Activated T-helper 1 cell treated with anti-CD3 and anti-CD28 coated beads, Interleukin-12 subunit alpha, Interleukin-12 subunit beta, Interleukin-2, Interleukin-4 antibody, amounts not matched to agents 30 ng/mL and 10 ng/mL and 1 ng/mL, durations not matched to agents 14 hours and 24 hours and 36 hours (primary cell): ENCODE measurements at regions not wholly inside any gene's neighbourhood (a gene's known extent, or its start where the extent isn't known, plus 50 kb on each side); places are given as distances from the start of the nearest gene placed in this dataset.
A peak's percentile ranks its signal among the peaks of the same experiment; 100 is the strongest.

Experiments
- DNase-seq: peaks from one replicate; pipeline ENCODE4 v3.0.0; 2021; ENCODE audit warnings: low spot score
- H3K27ac Mint-ChIP-seq: one replicate; pipeline ENCODE4 v1.8.0; 2021; ENCODE audit warnings: mild to moderate bottlenecking, mixed read lengths
- H3K27me3 Mint-ChIP-seq: one replicate; pipeline ENCODE4 v1.8.0; 2022; ENCODE audit warnings: mild to moderate bottlenecking, moderate library complexity, mixed read lengths; ENCODE audit not compliant: insufficient read depth
- H3K36me3 Mint-ChIP-seq: one replicate; pipeline ENCODE4 v1.8.0; 2021; ENCODE audit warnings: low read depth, mixed read lengths
- H3K4me1 Mint-ChIP-seq: one replicate; pipeline ENCODE4 v1.8.0; 2021; ENCODE audit warnings: low read depth, mixed read lengths
- H3K4me3 Mint-ChIP-seq: one replicate; pipeline ENCODE4 v1.8.0; 2021; ENCODE audit warnings: mild to moderate bottlenecking, moderate library complexity, mixed read lengths
- H3K9me3 Mint-ChIP-seq: one replicate; pipeline ENCODE4 v1.8.0; 2021; ENCODE audit warnings: mixed read lengths
- intact Hi-C: fragments of 100-400 bp; cut with micrococcal nuclease; formaldehyde crosslinking; loops from one replicate; pipeline ENCODE4 v1.15.1; 2024

GRCh38 chr11:69880041-69880825, 61.0 kb upstream of the FGF3 start:
- DNase-seq = no peak
- Mint-ChIP-seq H3K4me3 (no peak overlapping the region), H3K36me3 (no peaks in the 10 kb centered on the region), H3K4me1 (no peaks in the 10 kb centered on the region), H3K27me3 (no peaks in the 10 kb centered on the region), H3K27ac (no peak overlapping the region), H3K9me3 (no peaks in the 10 kb centered on the region)
- intact Hi-C loops = no loop called here

DNA sequence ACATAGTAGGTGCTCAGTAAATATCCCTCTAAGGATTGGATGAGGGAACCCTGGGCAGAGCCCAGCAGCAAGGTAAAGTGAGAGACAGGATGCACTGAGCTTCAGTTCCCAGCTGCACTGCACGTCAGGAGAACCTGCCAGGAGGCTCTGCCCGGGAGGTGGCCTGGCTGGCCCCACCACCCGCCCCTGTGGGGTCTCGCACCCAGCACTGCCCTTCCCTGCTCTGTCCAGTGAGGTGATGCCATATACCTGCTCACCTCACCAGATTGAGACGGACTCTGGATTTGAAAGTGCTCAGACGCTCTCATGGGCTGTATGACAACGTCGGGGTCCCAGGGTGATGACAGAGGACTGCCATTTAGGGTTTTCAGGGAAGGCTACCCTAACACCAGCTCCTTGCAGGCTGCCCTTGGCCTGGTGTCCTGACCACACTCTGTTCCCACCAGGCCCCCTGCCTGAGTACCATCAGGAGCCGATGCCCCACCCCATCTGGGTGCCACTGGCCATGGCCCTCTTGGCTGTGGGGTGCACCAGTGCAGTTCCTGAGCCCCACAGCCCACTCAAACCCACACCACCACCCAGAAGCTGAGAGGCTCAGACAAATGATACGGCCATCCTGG, 61.7 kb upstream of the FGF3 start:
- no peak overlapping the region for H3K27ac Mint-ChIP-seq
- no peaks in the 10 kb centered on the region for H3K4me1 Mint-ChIP-seq
- no peaks in the 10 kb centered on the region for H3K9me3 Mint-ChIP-seq
- intact Hi-C loops = no loop called here
- no peaks in the 10 kb centered on the region for H3K36me3 Mint-ChIP-seq
- H3K27me3 Mint-ChIP-seq = no peaks in the 10 kb centered on the region
- DNase-seq = no peak
- no peak overlapping the region for H3K4me3 Mint-ChIP-seq

GRCh38 chr11:69881467-69882269, 62.5 kb upstream of the FGF3 start:
- Mint-ChIP-seq H3K4me3 (no peak overlapping the region), H3K9me3 (no peaks in the 10 kb centered on the region), H3K36me3 (no peaks in the 10 kb centered on the region), H3K4me1 (no peaks in the 10 kb centered on the region), H3K27me3 (no peaks in the 10 kb centered on the region), H3K27ac (no peak overlapping the region)
- intact Hi-C loops = no loop called here
- DNase-seq = no peak

- no peaks in the 10 kb centered on the region for H3K9me3 Mint-ChIP-seq
- no peaks in the 10 kb centered on the region for H3K4me1 Mint-ChIP-seq
- H3K4me3 Mint-ChIP-seq = no peak overlapping the region
- no peaks in the 10 kb centered on the region for H3K36me3 Mint-ChIP-seq
- H3K27ac Mint-ChIP-seq = no peak overlapping the region
- intact Hi-C loops = no loop called here
- DNase-seq = no peak
- H3K27me3 Mint-ChIP-seq = no peaks in the 10 kb centered on the region
Observed at GRCh38 chr11:69882270-69882608, 63.0 kb upstream of the FGF3 start.

- no peak for DNase-seq
- Mint-ChIP-seq H3K4me1 (no peaks in the 10 kb centered on the region), H3K9me3 (no peaks in the 10 kb centered on the region), H3K27ac (no peak overlapping the region), H3K27me3 (no peaks in the 10 kb centered on the region), H3K4me3 (no peak overlapping the region), H3K36me3 (no peaks in the 10 kb centered on the region)
- intact Hi-C loops = no loop called here
Observed at GRCh38 chr11:69883292-69884255, 64.4 kb upstream of the FGF3 start.

GRCh38 chr11:69884286-69884685, 65.1 kb upstream of the FGF3 start:
- intact Hi-C loops = no loop called here
- DNase-seq = no peak
- Mint-ChIP-seq H3K27ac (no peak overlapping the region), H3K9me3 (no peaks in the 10 kb centered on the region), H3K27me3 (no peaks in the 10 kb centered on the region), H3K36me3 (no peaks in the 10 kb centered on the region), H3K4me3 (no peak overlapping the region), H3K4me1 (no peaks in the 10 kb centered on the region)

GRCh38 chr11:69884751-69885150, 65.5 kb upstream of the FGF3 start:
- Mint-ChIP-seq H3K36me3 (no peaks in the 10 kb centered on the region), H3K27me3 (peaks cover under 1% of the 10 kb centered on the region), H3K4me1 (no peaks in the 10 kb centered on the region), H3K9me3 (no peaks in the 10 kb centered on the region), H3K4me3 (no peak overlapping the region), H3K27ac (no peak overlapping the region)
- intact Hi-C loops = no loop called here
- DNase-seq = no peak

DNA sequence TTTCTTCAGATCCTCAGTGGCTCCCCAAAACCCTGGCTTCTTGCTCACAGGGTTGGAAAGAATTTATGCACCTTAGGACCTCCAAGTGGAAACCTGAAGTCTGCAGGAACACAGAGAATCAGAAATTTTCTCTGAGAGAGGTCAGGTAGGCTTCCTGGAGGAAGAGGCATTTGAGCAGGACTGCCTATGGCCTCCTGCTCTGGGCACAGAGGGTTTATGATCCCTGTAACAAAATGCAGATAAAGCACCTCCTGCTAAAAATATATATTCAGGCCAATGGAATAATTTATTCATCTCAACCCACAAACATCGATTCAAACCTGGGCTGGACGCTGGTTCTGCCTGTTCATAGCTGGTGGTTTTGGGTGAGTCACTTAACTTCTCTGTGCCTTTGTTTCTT, 68.1 kb upstream of the FGF3 start:
- no peak for DNase-seq
- intact Hi-C loops = no loop called here
- H3K9me3 Mint-ChIP-seq = no peaks in the 10 kb centered on the region
- H3K4me1 Mint-ChIP-seq = no peaks in the 10 kb centered on the region
- no peak overlapping the region for H3K4me3 Mint-ChIP-seq
- H3K36me3 Mint-ChIP-seq = no peaks in the 10 kb centered on the region
- no peak overlapping the region for H3K27ac Mint-ChIP-seq
- H3K27me3 Mint-ChIP-seq = peaks cover 7% of the 10 kb centered on the region

DNA sequence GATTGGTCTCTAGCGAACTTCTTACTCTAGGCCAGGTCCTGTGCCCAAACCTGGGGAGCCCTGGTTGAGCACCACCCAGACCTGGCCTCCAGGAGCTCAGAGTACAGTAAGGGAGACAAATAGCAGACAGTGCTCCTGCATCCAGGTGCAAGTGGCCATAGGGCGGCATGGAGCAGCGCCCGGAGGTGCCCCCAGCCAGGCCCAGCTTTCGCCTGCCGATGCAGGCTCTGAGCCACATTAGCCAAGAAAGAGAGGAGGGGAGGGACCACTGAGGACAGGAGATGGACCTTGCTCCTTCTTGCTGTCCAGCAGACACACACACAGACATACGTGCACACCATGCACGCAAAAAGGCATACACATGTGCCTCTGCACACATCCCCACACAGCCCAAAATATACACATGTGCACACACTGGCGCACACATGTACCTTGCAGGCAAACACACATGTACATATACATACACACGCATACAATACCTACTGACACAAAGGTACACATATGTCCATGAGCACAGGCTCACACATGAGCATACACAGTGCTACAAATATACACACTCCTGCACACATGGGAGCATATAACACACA, 68.7 kb upstream of the FGF3 start:
- Mint-ChIP-seq H3K27ac (no peak overlapping the region), H3K9me3 (no peaks in the 10 kb centered on the region), H3K4me3 (no peak overlapping the region), H3K27me3 (peaks cover 7% of the 10 kb centered on the region), H3K36me3 (no peaks in the 10 kb centered on the region), H3K4me1 (no peaks in the 10 kb centered on the region)
- intact Hi-C loops = loop anchor here (1.0 kb wide), 1 partner anchor 202 kb away; no protein-coding TSS in a partner anchor
- no peak for DNase-seq

DNA sequence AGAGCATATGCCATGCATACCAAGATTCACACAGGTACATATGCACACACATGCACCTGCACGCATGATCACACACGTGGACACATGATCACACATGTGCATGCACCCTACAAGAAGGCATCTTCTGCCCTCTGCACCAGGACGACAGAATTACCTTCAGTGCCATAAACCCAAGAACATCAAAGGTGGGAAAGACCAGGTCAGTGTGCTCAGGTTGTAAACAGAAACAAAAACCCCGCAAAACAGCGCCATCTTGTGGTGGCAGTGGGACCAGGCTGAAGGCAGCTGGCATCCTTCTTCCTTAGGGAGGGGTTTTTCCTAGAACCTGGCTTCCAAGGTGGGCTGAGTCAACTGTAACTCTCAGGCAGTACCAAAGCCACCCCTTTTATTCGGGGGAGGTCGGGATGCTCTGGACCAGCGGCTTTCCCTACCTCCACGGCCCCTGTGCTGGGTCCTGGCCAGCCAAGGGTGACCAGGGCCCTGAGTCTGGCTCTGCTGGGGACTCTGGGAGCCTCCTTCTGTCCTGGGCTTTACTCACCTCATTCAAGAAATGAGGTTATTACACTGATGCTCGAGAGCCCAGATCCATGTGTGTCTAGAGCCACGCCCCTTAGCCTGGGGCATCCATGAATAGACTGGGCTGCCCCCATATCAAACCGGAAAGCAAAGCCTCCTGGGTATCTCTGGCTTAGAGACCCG, 69.4 kb upstream of the FGF3 start:
- peak; percentile 39 for DNase-seq
- intact Hi-C loops = loop anchor here (1.0 kb wide), 1 partner anchor 202 kb away; no protein-coding TSS in a partner anchor
- Mint-ChIP-seq H3K4me3 (no peak overlapping the region), H3K4me1 (no peaks in the 10 kb centered on the region), H3K9me3 (no peaks in the 10 kb centered on the region), H3K27ac (no peak overlapping the region), H3K36me3 (no peaks in the 10 kb centered on the region), H3K27me3 (peaks cover 7% of the 10 kb centered on the region)

- Mint-ChIP-seq H3K9me3 (no peaks in the 10 kb centered on the region), H3K4me1 (no peaks in the 10 kb centered on the region), H3K4me3 (no peak overlapping the region), H3K36me3 (no peaks in the 10 kb centered on the region), H3K27me3 (peaks cover 7% of the 10 kb centered on the region), H3K27ac (no peak overlapping the region)
- intact Hi-C loops = no loop called here
- DNase-seq = no peak
Observed at GRCh38 chr11:69889400-69890318, 70.4 kb upstream of the FGF3 start.
